GM12891 (cell line): ENCODE measurements at regions not wholly inside any gene's neighbourhood (a gene's known extent, or its start where the extent isn't known, plus 50 kb on each side); places are given as distances from the start of the nearest gene placed in this dataset.

Experiments used
- PAX5 ChIP-seq: IDR thresholded peaks from 2 replicates; pipeline ENCODE4 v1.6.1; 2011; ENCODE audit warnings: low read length, moderate library complexity, mild to moderate bottlenecking; ENCODE audit not compliant: insufficient read depth, severe bottlenecking
- POLR2A ChIP-seq: IDR thresholded peaks from 2 replicates; pipeline ENCODE4 v1.6.1; 2011; ENCODE audit warnings: low read depth, low read length, control low read depth
- POLR2AphosphoS5 ChIP-seq: IDR thresholded peaks from 2 replicates; pipeline ENCODE4 v1.6.1; 2011; ENCODE audit warnings: low read depth, low read length, control low read depth
- POU2F2 ChIP-seq: IDR thresholded peaks from 2 replicates; pipeline ENCODE4 v1.6.1; 2011; ENCODE audit warnings: low read depth, mild to moderate bottlenecking, control low read depth, low read length, moderate library complexity
- TAF1 ChIP-seq: IDR thresholded peaks from 2 replicates; pipeline ENCODE4 v1.6.1; 2011; ENCODE audit warnings: low read depth, low read length, control low read depth

- TF ChIP-seq POLR2A (no peak), TAF1 (no peak), POLR2AphosphoS5 (no peak), POU2F2 (no peak), PAX5 (no peak)
Measured at GRCh38 chr13:73879346-73880015, 254.7 kb downstream of the KLF12 start.
